ENCODE measurements at regions not wholly inside any gene's neighbourhood (a gene's known extent, or its start where the extent isn't known, plus 50 kb on each side); places are given as distances from the start of the nearest gene placed in this dataset.

DNA sequence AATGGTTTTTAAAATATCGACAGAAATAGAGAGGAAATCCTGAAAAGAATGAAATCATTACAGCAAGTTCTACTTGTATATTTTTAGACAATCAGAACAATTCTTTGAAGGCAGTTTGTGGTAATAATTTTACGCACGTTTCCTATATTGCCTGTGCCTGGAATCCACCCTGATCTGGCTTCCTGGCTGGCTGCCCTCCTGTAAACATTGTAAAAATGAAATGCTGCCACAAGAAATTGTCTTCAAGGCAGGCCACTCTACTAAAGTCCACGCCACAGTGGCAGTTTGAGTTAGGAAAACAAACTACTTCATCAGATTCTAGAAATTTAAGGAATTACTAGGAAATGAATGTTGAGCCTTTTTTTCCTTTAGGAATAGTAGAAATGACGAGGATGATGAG lies 454.5 kb upstream of the NR5A2 start (continued):
- TF ChIP-seq SREBF1 (IDR thresholded peaks at IDR 0.05; ENCODE audit: low read length) (no peak), BHLHE40 (IDR thresholded peaks at IDR 0.05; ENCODE audit: borderline replicate concordance in 1 of 2, low read depth in 2 of 2, low read length in 1 of 2) (no peak), FOS (IDR thresholded peaks at IDR 0.05; ENCODE audit: borderline replicate concordance, extremely low read depth, insufficient read length) (no peak), ZNF274 (IDR thresholded peaks at IDR 0.05; ENCODE audit: insufficient read depth, insufficient read length) (no peak), PML (IDR thresholded peaks at IDR 0.05; ENCODE audit: low read length) (no peak), ATF2 (IDR thresholded peaks at IDR 0.05; ENCODE audit: low read length) (no peak), RELB (IDR thresholded peaks at IDR 0.05; ENCODE audit: low read depth) (no peak), SMAD1 (IDR thresholded peaks at IDR 0.05; ENCODE audit: low read depth, partially characterized antibody) (no peak), SMAD5 (IDR thresholded peaks at IDR 0.05; ENCODE audit: low read depth) (no peak), ZNF622 (IDR thresholded peaks at IDR 0.05) (no peak), IKZF1 (conservative IDR thresholded peaks at IDR 0.05) (no peak), POLR2AphosphoS5 (IDR thresholded peaks at IDR 0.05; ENCODE audit: low read length) (no peak)
- TF ChIP-seq, protein P1, sequence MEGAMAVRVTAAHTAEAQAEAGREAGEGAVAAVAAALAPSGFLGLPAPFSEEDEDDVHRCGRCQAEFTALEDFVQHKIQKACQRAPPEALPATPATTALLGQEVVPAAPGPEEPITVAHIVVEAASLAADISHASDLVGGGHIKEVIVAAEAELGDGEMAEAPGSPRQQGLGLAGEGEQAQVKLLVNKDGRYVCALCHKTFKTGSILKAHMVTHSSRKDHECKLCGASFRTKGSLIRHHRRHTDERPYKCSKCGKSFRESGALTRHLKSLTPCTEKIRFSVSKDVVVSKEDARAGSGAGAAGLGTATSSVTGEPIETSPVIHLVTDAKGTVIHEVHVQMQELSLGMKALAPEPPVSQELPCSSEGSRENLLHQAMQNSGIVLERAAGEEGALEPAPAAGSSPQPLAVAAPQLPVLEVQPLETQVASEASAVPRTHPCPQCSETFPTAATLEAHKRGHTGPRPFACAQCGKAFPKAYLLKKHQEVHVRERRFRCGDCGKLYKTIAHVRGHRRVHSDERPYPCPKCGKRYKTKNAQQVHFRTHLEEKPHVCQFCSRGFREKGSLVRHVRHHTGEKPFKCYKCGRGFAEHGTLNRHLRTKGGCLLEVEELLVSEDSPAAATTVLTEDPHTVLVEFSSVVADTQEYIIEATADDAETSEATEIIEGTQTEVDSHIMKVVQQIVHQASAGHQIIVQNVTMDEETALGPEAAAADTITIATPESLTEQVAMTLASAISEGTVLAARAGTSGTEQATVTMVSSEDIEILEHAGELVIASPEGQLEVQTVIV (IDR thresholded peaks at IDR 0.05; ENCODE audit: borderline replicate concordance, partially characterized antibody), result no peak
